Pons (tissue), 1 donor: ENCODE measurements at regions not wholly inside any gene's neighbourhood (a gene's known extent, or its start where the extent isn't known, plus 50 kb on each side); places are given as distances from the start of the nearest gene placed in this dataset.

Experiments
- DNase-seq: peaks from one replicate; pipeline ENCODE4 v3.0.0-alpha.2; 2016; ENCODE audit warnings: low spot score

- no peak for DNase-seq
Measured at GRCh38 chr3:41041899-41042298, 157.4 kb upstream of the CTNNB1 start.

DNA sequence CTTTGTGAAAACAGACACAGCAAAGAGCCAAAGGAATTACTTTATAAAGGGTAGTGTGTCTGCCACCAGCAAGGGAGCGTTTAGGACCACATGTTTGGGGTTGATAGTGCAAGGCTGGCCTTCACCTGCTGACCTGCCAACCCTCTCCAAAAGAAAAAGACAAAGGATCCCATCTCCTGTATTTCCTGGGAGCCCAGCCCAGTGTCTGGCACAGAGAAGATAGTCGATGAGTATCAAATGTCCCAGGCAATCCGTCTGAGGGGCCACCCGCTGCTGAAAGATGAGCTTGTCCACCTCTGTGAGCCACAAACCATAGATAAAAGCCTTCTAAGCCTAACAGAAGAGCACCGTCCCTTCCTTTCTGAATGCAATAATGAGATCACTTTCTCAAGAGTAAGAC lies 154.8 kb upstream of the CTNNB1 start:
- no peak for DNase-seq

GRCh38 chr3:41045491-41045890 lies 153.8 kb upstream of the CTNNB1 start:
- DNase-seq, result no peak

DNA sequence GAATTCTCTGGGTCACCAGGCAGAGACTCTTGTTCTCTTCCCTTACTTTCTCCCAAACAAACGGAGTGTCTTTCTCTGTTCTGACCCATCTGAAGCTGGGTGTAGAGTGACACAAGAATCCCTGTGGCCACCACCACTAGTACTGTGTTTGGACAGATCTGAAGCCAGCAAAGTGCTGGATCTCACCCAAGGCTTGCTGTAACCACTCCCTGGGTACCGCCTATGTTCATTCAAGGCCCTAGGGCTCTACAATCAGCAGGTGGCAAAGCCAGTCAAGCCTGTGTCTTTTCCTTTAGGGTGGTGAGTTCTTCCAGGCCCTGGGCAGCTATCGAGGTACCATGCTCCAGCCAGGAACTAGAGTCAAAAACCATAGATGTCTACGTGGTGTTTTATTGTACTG lies 149.2 kb upstream of the CTNNB1 start:
- no peak for DNase-seq

GRCh38 chr3:41053220-41053619 lies 146.1 kb upstream of the CTNNB1 start:
- no peak for DNase-seq

DNA sequence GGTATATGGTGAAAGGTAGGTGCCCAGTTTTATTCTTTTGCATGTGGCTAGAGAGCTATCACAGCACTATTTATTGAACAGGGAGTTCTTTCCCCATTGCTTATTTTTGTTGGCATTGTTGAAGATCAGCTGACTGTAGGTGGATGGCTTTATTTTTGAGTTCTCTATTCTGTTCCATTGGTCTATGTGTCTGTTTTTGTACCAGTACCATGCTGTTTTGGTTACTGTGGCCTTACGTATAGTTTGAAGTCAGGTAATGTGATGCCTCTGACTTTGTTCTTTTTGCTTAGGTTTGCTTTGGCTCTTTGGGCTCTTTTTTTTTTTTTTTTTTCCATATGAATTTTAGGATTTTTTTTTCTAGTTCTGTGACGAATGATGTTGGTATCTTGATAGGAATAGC lies 139.2 kb upstream of the CTNNB1 start:
- DNase-seq, result no peak

- no peak for DNase-seq
Measured at GRCh38 chr3:41064070-41064469, 135.2 kb upstream of the CTNNB1 start.

GRCh38 chr3:41064526-41064925 lies 134.8 kb upstream of the CTNNB1 start:
- DNase-seq, result no peak

DNA sequence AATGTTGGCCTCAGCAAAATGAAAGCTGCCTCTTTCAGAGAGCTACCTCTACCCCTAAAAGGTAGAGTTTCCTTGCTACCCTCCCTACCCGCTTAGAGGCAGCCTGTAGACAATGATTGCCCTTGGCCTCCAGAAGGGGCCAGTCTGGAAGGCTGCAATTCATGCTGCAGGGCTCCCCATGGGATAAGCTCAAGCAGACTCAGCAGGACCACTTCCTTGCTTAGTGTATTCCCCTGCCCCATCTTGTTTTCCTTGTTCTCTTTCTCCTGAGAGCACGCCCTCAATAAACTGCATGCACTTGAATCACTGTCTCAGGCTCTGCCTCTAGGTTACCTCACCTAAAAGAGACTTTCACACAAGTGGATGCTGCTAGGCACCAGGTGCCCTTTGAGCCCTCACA lies 134.0 kb upstream of the CTNNB1 start:
- no peak for DNase-seq

- DNase-seq, result no peak
Measured at GRCh38 chr3:41073190-41073589, 126.1 kb upstream of the CTNNB1 start.

GRCh38 chr3:41075975-41076374 lies 123.3 kb upstream of the CTNNB1 start:
- DNase-seq, result no peak

GRCh38 chr3:41076399-41076798 lies 122.9 kb upstream of the CTNNB1 start:
- no peak for DNase-seq

DNA sequence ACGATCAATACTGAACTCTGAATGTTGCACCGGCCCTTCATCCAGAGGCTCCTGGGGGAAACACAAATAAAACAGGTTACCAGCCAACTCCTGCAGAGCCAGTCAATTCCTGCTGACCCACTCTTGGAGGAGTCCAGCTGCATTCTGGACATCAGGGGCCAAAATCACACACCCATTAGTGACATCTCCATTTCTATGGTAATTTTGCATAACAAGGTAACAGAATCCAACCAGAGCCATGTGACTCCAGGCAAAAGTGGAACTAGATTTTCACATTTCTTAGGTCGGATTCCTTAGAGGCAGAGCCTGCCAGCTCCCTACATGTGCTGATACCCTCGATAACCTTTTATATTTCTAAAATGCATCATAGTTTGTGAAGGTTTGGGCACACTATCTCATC lies 119.2 kb upstream of the CTNNB1 start:
- no peak for DNase-seq

DNA sequence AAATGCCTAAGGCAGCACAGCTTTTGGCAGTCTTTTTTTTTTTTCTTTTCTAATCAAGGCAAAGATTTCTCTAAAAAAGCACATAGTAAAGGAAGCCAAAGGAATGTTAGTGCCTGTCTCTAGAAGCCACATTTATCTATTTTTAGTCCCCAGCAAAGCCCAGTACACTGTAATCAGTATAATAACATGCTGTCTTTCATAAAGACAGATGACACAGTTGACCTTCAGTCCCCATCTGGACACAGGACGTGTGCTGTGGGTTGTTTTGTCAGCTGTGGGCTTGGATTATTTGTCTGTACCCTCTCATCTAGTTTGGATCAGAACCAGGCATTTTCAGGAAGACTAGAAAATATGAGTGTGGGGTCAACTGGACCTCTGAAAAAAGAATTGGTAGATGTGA lies 110.4 kb upstream of the CTNNB1 start:
- no peak for DNase-seq

GRCh38 chr3:41089566-41089965 lies 109.7 kb upstream of the CTNNB1 start:
- DNase-seq, result no peak

- DNase-seq, result no peak
Measured at GRCh38 chr3:41092844-41093243, 106.5 kb upstream of the CTNNB1 start.

DNA sequence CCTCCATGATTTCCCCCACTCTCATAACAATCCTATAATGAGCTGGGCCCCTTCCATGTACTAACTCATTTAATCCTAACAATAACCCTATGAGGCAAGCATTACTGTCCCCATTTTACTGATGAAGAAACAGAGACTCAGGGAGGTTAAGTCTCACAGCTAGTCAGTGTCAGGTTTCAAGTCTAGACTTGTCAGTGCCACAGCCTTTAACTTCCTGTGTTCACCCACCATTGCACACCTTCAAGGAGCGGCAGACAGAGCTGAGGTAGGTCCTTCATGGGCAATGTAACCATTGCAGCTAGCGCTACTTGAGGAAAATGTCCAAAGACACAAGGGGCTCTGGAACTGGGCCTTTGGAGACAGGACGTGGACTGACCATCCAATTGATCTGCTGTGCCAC lies 105.8 kb upstream of the CTNNB1 start:
- DNase-seq, result no peak

GRCh38 chr3:41094351-41094750 lies 105.0 kb upstream of the CTNNB1 start:
- no peak for DNase-seq

DNA sequence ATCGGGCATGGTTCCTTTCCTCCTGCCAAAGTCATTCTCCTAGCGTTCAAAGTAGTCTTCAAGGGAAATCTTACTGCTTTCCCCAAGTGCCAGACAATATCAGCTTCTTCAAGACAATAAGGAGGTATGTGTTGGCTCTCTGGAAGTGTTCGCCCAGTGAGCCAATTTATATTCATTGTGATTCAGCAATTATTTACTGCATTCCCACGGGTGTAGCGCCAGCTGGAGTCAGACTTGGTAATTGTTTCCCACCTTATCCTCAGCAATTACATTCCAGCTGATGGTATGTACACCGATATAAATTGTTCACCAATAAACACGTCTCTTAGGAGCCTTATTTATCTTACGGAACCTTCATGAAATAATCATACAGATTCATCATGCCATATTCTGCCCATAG lies 103.6 kb upstream of the CTNNB1 start:
- no peak for DNase-seq

- no peak for DNase-seq
Measured at GRCh38 chr3:41097896-41098496, 101.3 kb upstream of the CTNNB1 start.

DNA sequence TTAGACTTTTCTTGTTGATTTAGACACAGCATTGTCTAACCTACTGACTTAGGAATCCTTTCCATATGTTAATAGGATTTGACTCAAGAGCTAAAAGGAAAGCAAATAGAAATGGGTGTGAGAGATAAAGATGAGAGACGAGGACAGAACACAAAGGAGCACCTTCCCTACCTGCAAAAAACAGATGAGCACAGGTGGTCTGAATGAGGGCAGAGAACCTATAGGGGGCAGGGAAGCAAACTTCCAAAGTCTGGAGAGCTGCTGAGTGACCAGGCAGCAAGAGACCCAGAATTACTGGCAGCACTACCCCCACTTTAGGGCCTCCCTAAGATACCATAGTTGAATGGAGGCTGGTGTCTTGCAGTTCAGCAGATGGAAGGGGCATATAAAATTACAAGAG lies 98.1 kb upstream of the CTNNB1 start:
- DNase-seq, result no peak

- no peak for DNase-seq
Measured at GRCh38 chr3:41102053-41102556, 97.2 kb upstream of the CTNNB1 start.

- no peak for DNase-seq
Measured at GRCh38 chr3:41102750-41103149, 96.6 kb upstream of the CTNNB1 start.

DNA sequence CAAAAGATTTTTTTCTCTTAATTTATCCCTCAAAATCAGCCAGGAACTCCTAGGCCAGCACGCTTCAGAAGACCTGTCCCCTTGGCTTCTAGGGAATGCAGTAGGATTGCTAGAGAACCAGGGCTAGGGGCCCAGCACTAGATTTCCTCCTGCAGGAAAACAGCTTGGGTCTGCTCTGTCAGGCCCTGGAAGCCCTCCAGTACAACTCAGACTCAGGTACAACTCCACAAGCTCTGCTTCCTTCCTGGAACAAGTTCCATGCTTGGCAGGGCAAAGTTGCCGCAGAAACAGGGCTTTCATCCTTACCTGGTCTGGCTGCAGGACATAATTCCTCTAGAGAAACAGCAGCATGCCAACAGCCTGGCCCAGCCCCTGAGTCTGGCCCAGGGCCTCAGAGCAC lies 96.1 kb upstream of the CTNNB1 start:
- DNase-seq, result no peak

GRCh38 chr3:41104147-41104546 lies 95.2 kb upstream of the CTNNB1 start:
- no peak for DNase-seq
